SW480 (cell line): ENCODE measurements at regions not wholly inside any gene's neighbourhood (a gene's known extent, or its start where the extent isn't known, plus 50 kb on each side); places are given as distances from the start of the nearest gene placed in this dataset.

Experiments used
- DNase-seq: peaks from one replicate; pipeline ENCODE4 v3.0.0-alpha.2; 2016; ENCODE audit warnings: low spot score

DNA sequence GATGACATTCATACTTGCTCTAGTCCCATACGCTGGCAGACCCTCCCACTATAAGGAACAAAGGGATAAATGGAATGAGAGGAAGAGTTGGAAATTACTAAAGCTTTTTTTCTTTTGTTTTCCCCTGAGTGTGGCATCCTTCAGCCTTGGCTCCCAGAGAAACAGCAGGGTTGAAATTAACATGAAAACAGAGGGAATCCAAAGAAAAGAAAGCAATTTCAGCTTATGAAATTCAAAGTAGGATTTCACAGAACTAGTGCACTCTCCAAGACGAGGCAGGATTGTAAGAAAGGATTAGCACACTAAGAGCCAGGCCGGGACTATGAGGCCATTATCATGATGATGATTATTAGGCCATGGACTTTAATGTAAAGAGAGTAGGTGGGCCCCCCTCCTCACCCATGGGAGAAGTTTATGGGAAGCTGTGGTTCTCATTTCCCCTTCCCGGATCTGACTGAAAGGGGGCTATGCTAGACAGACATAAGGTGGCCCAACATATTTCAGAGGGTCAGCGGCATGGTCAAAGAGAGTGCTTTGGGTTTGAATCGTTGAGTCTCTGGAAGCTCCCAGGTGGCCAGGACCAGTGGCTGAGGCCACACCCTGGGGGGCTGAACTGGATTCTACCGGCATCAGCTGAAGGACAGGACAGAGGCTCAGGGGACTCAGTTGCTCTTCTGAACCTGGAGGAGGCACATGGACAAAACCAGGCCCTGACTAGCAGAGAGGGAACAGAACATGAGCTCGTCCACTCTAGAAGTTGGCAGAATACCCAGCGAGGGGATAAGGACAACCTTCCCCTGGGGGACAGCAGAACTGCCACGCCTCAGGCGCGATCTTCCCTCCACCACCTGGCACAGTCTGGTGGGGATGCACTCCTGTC, 100.1 kb upstream of the ARL4C start:
- DNase-seq, result no peak

- DNase-seq, result no peak
Observed at GRCh38 chr2:234595829-234596228, 98.9 kb upstream of the ARL4C start.

DNA sequence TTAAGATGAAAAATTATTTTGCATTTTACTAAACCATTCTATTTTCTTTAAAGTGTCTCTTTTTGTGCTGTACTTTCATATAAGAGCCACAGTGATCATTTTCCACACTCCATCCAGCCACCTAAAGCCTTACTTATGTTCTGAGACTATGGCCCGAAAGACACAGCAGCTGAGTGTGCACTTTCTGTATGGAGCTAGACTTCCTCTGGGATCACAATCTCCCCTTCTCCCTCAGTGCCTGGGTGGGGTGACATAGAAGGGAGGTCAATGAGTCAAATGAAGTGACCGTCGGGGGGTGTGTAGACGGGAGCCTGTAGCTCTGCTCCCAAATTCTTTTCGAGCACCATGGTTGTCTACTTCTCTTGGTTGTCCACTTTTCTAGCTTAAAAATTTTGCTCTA, 97.8 kb upstream of the ARL4C start:
- no peak for DNase-seq

GRCh38 chr2:234593636-234594035, 96.8 kb upstream of the ARL4C start:
- no peak for DNase-seq

DNA sequence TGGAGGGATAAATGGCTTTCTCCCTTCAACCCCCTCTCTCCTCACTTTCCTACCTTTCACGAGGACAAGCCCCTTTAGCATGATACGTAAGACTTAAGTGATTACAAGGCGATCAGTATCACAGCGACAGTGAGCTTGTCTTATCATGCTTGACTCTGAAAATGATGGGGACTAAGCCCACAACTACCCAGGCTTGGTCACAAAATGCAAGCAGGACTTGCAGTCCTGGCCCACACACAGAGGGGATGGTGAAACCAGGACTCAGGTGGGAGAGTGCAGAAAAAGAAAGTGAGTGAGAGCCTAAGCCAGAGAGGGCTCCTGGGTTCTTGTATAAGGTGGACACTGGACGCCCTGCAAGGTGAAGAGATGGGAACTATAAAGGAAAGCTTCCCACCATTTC, 95.7 kb upstream of the ARL4C start:
- DNase-seq, result no peak

- DNase-seq, result no peak
Observed at GRCh38 chr2:234590076-234590475, 93.2 kb upstream of the ARL4C start.

DNA sequence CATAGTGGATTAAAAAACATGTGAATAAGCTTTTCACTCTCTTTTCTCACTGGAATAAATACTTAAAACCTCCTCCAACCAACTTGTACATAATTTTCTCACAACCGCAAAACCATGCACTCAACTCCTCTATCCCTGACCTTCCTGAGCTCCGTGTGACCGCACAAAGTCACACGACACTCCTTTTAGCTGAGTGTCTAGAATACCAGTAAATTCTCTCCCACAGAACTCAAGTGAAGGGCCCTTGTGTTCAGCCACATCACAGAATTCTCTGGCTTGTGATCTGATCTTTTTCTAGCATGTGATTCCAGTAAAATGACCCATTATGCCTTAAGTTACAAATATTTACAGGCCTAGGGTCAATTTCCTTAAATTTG, 91.2 kb upstream of the ARL4C start:
- no peak for DNase-seq

- no peak for DNase-seq
Observed at GRCh38 chr2:234587341-234588053, 90.6 kb upstream of the ARL4C start.

DNA sequence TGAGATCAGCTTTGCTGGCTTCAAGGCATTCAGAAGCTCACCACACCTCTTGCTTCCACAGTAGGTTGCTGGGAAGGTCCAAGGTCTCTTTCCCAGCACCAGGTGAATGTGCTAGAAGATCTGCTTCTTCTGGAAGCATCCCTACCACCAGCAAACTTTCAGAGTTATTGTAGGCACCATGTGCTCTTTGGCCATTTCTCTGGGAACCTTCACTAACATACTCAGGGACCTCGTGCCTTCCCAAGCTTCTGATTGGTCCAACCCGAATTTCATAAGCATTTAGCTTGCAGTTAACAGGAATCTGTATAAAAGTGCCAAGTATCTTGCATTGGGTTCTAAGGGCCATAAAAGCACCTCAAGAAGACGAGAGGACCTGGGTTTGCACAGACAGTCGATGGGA, 86.5 kb upstream of the ARL4C start:
- DNase-seq, result no peak

GRCh38 chr2:234580686-234581085, 83.8 kb upstream of the ARL4C start:
- DNase-seq, result no peak

- DNase-seq, result no peak
Observed at GRCh38 chr2:234579231-234579962, 82.5 kb upstream of the ARL4C start.

- no peak for DNase-seq
Observed at GRCh38 chr2:234578389-234578788, 81.5 kb upstream of the ARL4C start.

GRCh38 chr2:234577191-234577590, 80.3 kb upstream of the ARL4C start:
- no peak for DNase-seq

GRCh38 chr2:234571620-234572407, 74.9 kb upstream of the ARL4C start:
- no peak for DNase-seq

GRCh38 chr2:234570476-234570875, 73.6 kb upstream of the ARL4C start:
- DNase-seq, result no peak

GRCh38 chr2:234569776-234570430, 73.0 kb upstream of the ARL4C start:
- no peak for DNase-seq

DNA sequence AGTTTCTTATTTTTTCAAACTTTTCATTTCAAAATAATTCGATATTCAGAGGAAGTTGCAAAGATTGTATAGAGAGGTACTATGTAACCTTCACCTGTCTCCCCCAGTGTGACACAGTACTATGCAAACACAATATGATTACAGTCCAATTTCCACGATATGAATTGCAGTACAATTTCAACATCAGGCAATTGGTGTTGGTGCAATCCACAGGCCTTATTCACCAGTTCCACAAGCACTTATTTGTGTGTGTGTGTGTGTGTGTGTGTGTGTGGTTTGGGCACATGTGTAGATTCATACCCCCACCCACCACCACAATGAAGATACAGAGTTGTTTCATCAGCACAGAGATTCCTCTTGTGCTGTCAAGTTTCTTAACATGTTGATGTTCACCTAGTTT, 69.7 kb upstream of the ARL4C start:
- DNase-seq, result no peak

- no peak for DNase-seq
Observed at GRCh38 chr2:234565842-234566619, 69.2 kb upstream of the ARL4C start.

DNA sequence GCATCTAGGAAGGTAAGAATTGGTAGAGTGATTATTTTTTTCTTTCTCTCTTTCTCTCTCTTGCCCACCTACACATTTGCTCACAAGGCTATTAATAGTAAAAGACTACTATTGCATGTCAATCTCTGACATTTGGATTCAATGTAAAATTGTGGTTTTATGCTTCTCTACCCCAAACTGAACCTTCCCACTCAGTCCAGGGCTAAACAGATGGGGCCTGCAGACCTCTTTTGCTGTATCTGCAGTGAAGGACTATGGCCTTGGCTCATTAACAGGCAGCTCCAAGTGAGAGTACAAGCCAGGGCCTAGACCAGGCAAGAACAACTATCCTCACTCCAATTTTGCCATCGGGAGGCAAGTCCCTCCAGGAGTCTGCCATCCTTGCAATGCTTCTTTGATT, 68.3 kb upstream of the ARL4C start:
- no peak for DNase-seq

- peak; percentile 17 for DNase-seq
Observed at GRCh38 chr2:234564699-234565098, 67.8 kb upstream of the ARL4C start.

DNA sequence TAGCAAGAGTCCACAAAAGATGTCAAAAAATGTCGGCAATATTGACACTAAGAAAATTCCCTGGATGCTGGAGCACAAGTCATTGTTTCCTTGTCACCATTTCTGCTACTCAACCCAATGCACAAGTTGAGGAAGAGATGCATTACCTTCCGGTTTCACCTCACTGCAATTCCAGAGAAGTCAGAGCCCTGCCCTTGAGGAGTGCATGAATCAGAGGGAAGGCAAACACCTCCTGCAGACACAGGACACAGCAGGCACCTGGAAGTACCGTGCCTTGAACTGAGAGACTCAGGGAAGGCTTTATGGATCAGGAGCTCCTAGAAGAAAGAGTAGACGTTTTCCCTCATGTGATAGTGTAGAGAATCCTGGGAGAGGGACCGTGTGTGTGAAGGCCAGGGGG, 62.7 kb upstream of the ARL4C start:
- DNase-seq, result no peak
